ENCODE measurements at regions not wholly inside any gene's neighbourhood (a gene's known extent, or its start where the extent isn't known, plus 50 kb on each side); places are given as distances from the start of the nearest gene placed in this dataset.

DNA sequence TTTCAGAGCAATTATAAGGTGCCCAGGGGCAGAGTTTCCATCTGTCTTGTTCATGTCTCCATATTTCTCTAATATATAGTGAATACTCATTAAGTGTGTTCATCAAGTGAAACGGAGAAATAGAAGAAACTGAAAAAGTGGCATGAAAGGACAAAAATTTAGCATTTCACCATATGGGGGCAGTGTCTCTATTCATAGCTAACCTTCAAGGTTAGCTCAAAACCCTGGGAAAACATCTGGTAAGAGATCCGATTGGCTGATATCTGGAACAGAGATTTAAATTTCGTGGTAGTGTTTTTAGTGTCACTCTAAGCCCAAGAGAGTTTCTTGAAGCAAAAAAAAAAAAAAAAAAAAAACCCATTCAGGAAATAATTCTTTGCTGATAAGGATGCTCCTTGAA, 367.5 kb downstream of the DAD1 start:
- no peak for DNase-seq (ENCODE audit: low spot score)
- no peak overlapping the region for H3K4me3 ChIP-seq
- no peak overlapping the region for H3K27ac ChIP-seq
- TF ChIP-seq, protein P1, sequence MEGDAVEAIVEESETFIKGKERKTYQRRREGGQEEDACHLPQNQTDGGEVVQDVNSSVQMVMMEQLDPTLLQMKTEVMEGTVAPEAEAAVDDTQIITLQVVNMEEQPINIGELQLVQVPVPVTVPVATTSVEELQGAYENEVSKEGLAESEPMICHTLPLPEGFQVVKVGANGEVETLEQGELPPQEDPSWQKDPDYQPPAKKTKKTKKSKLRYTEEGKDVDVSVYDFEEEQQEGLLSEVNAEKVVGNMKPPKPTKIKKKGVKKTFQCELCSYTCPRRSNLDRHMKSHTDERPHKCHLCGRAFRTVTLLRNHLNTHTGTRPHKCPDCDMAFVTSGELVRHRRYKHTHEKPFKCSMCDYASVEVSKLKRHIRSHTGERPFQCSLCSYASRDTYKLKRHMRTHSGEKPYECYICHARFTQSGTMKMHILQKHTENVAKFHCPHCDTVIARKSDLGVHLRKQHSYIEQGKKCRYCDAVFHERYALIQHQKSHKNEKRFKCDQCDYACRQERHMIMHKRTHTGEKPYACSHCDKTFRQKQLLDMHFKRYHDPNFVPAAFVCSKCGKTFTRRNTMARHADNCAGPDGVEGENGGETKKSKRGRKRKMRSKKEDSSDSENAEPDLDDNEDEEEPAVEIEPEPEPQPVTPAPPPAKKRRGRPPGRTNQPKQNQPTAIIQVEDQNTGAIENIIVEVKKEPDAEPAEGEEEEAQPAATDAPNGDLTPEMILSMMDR (IDR thresholded peaks at IDR 0.05) = no peak

GRCh38 chr14:22220427-22220826, 368.6 kb downstream of the DAD1 start:
- no peak for DNase-seq (ENCODE audit: low spot score)
- no peak overlapping the region for H3K27ac ChIP-seq
- TF ChIP-seq, protein P1 (IDR thresholded peaks at IDR 0.05) = no peak
- H3K4me3 ChIP-seq = no peak overlapping the region

DNA sequence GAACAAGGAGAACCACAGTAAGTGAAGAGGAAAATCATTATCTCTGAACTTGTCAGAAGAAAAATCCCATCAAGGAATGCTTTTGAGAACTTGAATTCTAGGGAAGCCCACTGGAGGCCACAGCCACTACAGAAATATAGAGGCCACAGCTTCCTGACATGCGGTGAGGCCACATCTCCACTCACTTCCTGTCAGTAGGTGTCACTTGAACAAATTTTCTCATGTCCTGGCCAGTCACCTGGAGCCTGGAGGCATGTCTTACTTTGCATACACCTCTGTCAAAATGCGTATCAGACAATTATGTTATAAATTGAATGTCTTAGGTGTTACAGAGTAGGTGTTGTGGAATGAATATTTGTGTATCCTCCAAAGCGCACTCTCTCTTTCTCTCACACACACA, 370.3 kb downstream of the DAD1 start:
- TF ChIP-seq, protein P1 (IDR thresholded peaks at IDR 0.05) = no peak
- no peak overlapping the region for H3K4me3 ChIP-seq

DNA sequence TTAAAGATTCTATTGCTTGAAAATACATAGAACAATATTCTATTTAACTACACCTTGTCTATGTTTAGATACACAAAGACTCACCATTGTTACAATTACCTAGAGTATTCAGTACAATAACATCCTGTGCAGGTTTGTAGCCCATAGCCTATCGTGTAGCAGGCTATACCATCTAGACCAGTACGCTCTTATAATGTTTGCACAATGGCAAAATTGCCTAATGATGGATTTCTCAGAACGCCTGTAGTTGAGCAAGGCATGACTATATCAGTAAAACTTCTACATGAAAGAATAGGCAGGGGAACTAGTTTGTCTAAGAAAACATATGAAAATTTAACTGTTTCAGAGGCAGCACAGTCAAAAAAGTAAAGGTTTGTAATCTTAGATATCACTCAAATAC, 375.9 kb downstream of the DAD1 start:
- Histone ChIP-seq H3K27ac (no peak overlapping the region), H3K4me3 (no peak overlapping the region)
- DNase-seq (ENCODE audit: low spot score) = no peak
- TF ChIP-seq, protein P1 (IDR thresholded peaks at IDR 0.05) = no peak

More for the DNA sequence above, 370.3 kb downstream of the DAD1 start:
- no peak for DNase-seq (ENCODE audit: low spot score)
- no peak overlapping the region for H3K27ac ChIP-seq

GRCh38 chr14:22210906-22211305, 378.1 kb downstream of the DAD1 start:
- no peak for DNase-seq (ENCODE audit: low spot score)
- no peak overlapping the region for H3K4me3 ChIP-seq
- H3K27ac ChIP-seq = no peak overlapping the region
- TF ChIP-seq, protein P1 (IDR thresholded peaks at IDR 0.05) = no peak

DNA sequence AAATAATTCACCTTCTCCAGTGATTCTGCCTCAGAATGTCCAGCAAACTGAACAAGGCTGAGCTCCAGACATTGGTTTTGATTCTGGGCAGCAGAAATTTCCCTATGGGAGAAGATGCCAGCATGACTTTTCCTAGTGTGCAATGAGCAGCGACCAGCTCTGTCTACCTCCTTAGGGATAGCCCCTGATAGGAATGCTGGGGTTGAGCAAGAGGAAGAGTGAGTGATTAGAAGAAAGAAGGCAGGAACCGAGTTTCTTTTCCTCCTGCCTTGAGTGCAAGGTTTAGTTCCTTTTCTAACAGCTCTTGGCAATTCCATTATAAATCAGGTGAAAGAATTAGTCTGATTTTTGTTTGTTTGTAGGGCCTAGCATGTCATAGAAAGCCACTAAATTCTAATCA, 379.0 kb downstream of the DAD1 start:
- no peak overlapping the region for H3K27ac ChIP-seq
- H3K4me3 ChIP-seq = no peak overlapping the region
- no peak for DNase-seq (ENCODE audit: low spot score)
- TF ChIP-seq, protein P1 (IDR thresholded peaks at IDR 0.05) = no peak

GRCh38 chr14:22203036-22203435, 386.0 kb downstream of the DAD1 start:
- H3K4me3 ChIP-seq = no peak overlapping the region
- no peak for DNase-seq (ENCODE audit: low spot score)
- no peak overlapping the region for H3K27ac ChIP-seq
- TF ChIP-seq, protein P1 (IDR thresholded peaks at IDR 0.05) = no peak
